HG03039 (cell line): ENCODE measurements at regions not wholly inside any gene's neighbourhood (a gene's known extent, or its start where the extent isn't known, plus 50 kb on each side); places are given as distances from the start of the nearest gene placed in this dataset.
"Not testable (repeated sequence)": the region's sequence is repeated elsewhere in the genome, so short reads cannot be mapped to it uniquely, and the experiment has no call there.

ENCODE experiments used
- ATAC-seq: cut with Tn5 transposase; IDR thresholded peaks from one replicate; pipeline ENCODE4 v1.9.1; 2021; ENCODE audit warnings: mild to moderate bottlenecking, moderate library complexity; ENCODE audit not compliant: unreplicated experiment

GRCh38 chr15:39399600-39399999 lies 181.3 kb upstream of the THBS1 start:
- no peak for ATAC-seq

- no peak for ATAC-seq
These were observed 180.9 kb upstream of the THBS1 start for GRCh38 chr15:39400002-39400401.

GRCh38 chr15:39400821-39401550 lies 179.9 kb upstream of the THBS1 start:
- no peak for ATAC-seq

- ATAC-seq = no peak
These were observed 177.2 kb upstream of the THBS1 start for GRCh38 chr15:39403640-39404117.

GRCh38 chr15:39404767-39405181 lies 176.1 kb upstream of the THBS1 start:
- no peak for ATAC-seq

- ATAC-seq = peak; percentile 61
These were observed 174.4 kb upstream of the THBS1 start for GRCh38 chr15:39406485-39406884.

GRCh38 chr15:39407116-39407515 lies 173.8 kb upstream of the THBS1 start:
- ATAC-seq = no peak

GRCh38 chr15:39409876-39410530 lies 170.9 kb upstream of the THBS1 start:
- ATAC-seq = no peak

GRCh38 chr15:39411102-39411989 lies 169.5 kb upstream of the THBS1 start:
- ATAC-seq = peak; percentile 95

GRCh38 chr15:39413558-39413957 lies 167.3 kb upstream of the THBS1 start:
- ATAC-seq = no peak

GRCh38 chr15:39414201-39414600 lies 166.7 kb upstream of the THBS1 start:
- ATAC-seq = no peak

GRCh38 chr15:39415634-39416033 lies 165.2 kb upstream of the THBS1 start:
- no peak for ATAC-seq

GRCh38 chr15:39416258-39416657 lies 164.6 kb upstream of the THBS1 start:
- no peak for ATAC-seq

GRCh38 chr15:39417366-39418134 lies 163.3 kb upstream of the THBS1 start:
- no peak for ATAC-seq

GRCh38 chr15:39419651-39420050 lies 161.2 kb upstream of the THBS1 start:
- no peak for ATAC-seq

GRCh38 chr15:39420123-39420852 lies 160.6 kb upstream of the THBS1 start:
- ATAC-seq = not testable (repeated sequence)

- not testable (repeated sequence) for ATAC-seq
These were observed 160.1 kb upstream of the THBS1 start for GRCh38 chr15:39420853-39421192.

- ATAC-seq = peak; percentile 83
These were observed 154.0 kb upstream of the THBS1 start for GRCh38 chr15:39426552-39427532.

- ATAC-seq = no peak
These were observed 153.2 kb upstream of the THBS1 start for GRCh38 chr15:39427705-39428104.
